ENCODE measurements at regions not wholly inside any gene's neighbourhood (a gene's known extent, or its start where the extent isn't known, plus 50 kb on each side); places are given as distances from the start of the nearest gene placed in this dataset.

DNA sequence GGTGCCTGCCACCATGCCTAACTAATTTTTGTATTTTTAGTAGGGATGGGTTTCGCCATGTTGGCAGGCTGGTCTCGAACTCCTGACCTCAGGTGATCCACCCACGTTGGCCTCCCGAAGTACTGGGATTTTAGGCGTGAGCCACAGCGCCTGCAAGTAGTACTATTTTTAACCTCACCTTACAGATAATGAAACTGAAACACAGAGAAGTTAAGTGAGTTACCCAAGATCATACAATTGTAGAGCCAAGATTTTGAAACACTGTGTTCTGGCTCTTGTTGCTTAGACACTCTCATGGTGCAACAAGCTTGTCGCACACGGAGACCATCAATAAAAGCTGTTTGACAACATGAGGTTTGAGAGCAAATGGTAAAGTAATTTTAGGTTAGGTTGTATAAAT, 159.1 kb upstream of the LMNTD1 start:
- Histone ChIP-seq H3K4me3 (no peak overlapping the region), H3K27me3 (replicated peaks in 1 of 7) (no peaks in the 10 kb centered on the region), H3K4me1 (no peaks in the 10 kb centered on the region), H3K27ac (no peak overlapping the region), H3K36me3 (no peaks in the 10 kb centered on the region), H3K9me3 (peaks cover 0 to 24% (median 18%) of the 10 kb centered on the region in 8 donors)
- DNase-seq: no peak
- WGBS, 5 donors: 71 to 86% (median 80%) methylated on average over 8 of the region's 8 CpGs
- TF ChIP-seq POLR2A (IDR thresholded peaks at IDR 0.05): no peak
- TF ChIP-seq POLR2AphosphoS5 (IDR thresholded peaks at IDR 0.05): no peak
- TF ChIP-seq, protein P1, sequence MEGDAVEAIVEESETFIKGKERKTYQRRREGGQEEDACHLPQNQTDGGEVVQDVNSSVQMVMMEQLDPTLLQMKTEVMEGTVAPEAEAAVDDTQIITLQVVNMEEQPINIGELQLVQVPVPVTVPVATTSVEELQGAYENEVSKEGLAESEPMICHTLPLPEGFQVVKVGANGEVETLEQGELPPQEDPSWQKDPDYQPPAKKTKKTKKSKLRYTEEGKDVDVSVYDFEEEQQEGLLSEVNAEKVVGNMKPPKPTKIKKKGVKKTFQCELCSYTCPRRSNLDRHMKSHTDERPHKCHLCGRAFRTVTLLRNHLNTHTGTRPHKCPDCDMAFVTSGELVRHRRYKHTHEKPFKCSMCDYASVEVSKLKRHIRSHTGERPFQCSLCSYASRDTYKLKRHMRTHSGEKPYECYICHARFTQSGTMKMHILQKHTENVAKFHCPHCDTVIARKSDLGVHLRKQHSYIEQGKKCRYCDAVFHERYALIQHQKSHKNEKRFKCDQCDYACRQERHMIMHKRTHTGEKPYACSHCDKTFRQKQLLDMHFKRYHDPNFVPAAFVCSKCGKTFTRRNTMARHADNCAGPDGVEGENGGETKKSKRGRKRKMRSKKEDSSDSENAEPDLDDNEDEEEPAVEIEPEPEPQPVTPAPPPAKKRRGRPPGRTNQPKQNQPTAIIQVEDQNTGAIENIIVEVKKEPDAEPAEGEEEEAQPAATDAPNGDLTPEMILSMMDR (IDR thresholded peaks at IDR 0.05 in 8 of 11, conservative IDR thresholded peaks at IDR 0.05 in 3 of 11): no peak
- intact Hi-C loops (cut with DNase I; ENCODE audit: low total_unique reads): no loop called here

- H3K4me3 ChIP-seq: no peak overlapping the region
- H3K9me3 ChIP-seq: peaks cover 0 to 16% (median 11%) of the 10 kb centered on the region in 8 donors
- no peaks in the 10 kb centered on the region for H3K4me1 ChIP-seq
- intact Hi-C loops (cut with DNase I; ENCODE audit: low total_unique reads): no loop called here
- TF ChIP-seq, protein P1 (IDR thresholded peaks at IDR 0.05 in 8 of 11, conservative IDR thresholded peaks at IDR 0.05 in 3 of 11): no peak
- no peaks in the 10 kb centered on the region for H3K27me3 ChIP-seq (replicated peaks in 1 of 7)
- H3K27ac ChIP-seq: no peak overlapping the region
- no peak for DNase-seq
- WGBS, 5 donors: 67 to 86% (median 79%) methylated on average over 4 of the region's 4 CpGs
- no peaks in the 10 kb centered on the region for H3K36me3 ChIP-seq
These were observed 160.2 kb upstream of the LMNTD1 start for GRCh38 chr12:25713264-25713663.

DNA sequence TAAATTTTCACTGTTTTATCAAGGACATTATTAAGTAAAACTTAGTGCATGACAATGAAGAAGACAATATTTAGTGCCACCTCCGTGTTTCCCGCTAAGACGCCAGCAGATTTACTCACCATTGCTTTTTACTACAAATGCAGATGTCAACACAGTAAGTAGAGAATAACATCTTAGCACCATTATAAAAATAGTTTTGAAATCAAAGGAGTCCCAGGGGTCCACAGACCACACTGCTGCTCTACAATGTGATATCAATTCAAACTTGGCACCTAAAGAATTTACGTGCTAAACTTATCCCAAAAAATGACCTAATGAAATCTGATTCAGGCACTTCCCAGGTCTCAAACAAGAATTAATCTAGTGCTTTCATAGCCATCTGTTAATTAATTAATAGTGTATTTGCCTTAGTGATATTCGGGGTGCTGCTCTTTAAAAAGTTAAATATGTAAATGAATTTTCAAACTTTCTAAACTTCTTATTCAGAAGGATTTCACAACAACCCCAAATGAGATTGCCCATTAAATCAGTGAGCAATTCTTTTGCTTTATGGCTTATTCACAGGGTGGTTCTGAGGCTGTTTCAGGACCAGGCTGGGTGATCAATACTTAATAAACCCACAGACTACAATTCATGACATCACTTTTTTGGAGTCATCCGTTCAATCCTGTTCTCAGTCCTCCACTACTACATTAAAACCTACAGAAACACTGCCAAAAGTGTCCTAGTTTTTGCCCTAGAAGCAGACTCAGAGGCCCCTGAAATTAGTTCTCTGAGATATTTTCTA, 161.3 kb upstream of the LMNTD1 start:
- TF ChIP-seq, protein P1 (IDR thresholded peaks at IDR 0.05 in 8 of 11, conservative IDR thresholded peaks at IDR 0.05 in 3 of 11): no peak
- TF ChIP-seq POLR2AphosphoS5 (IDR thresholded peaks at IDR 0.05): no peak
- no peak for TF ChIP-seq POLR2A (IDR thresholded peaks at IDR 0.05)
- no peak overlapping the region for H3K27ac ChIP-seq
- 87 to 95% (median 89%) methylated on average over 6 of the region's 6 CpGs for WGBS, 5 donors
- H3K27me3 ChIP-seq (replicated peaks in 1 of 7): peaks cover 0 to 5% (median 0%) of the 10 kb centered on the region in 7 donors
- H3K4me3 ChIP-seq: no peak overlapping the region
- H3K9me3 ChIP-seq: peaks cover 0 to 16% (median 11%) of the 10 kb centered on the region in 8 donors
- no peaks in the 10 kb centered on the region for H3K4me1 ChIP-seq
- DNase-seq: no peak
- H3K36me3 ChIP-seq: no peaks in the 10 kb centered on the region
- intact Hi-C loops (cut with DNase I; ENCODE audit: low total_unique reads): no loop called here

- 81 to 93% (median 84%) methylated on average over 3 of the region's 3 CpGs for WGBS, 5 donors
- H3K4me1 ChIP-seq: no peaks in the 10 kb centered on the region
These were observed 162.0 kb upstream of the LMNTD1 start for GRCh38 chr12:25715102-25715501.

More at GRCh38 chr12:25715102-25715501, 162.0 kb upstream of the LMNTD1 start:
- Histone ChIP-seq H3K27ac (no peak overlapping the region), H3K4me3 (no peak overlapping the region), H3K36me3 (no peaks in the 10 kb centered on the region), H3K27me3 (replicated peaks in 1 of 7) (peaks cover 0 to 5% (median 0%) of the 10 kb centered on the region in 7 donors), H3K9me3 (peaks cover 0 to 16% (median 11%) of the 10 kb centered on the region in 8 donors)
- DNase-seq: no peak
- TF ChIP-seq, protein P1 (IDR thresholded peaks at IDR 0.05 in 8 of 11, conservative IDR thresholded peaks at IDR 0.05 in 3 of 11): no peak
- TF ChIP-seq POLR2AphosphoS5 (IDR thresholded peaks at IDR 0.05) (no peak), POLR2A (IDR thresholded peaks at IDR 0.05) (no peak)
- intact Hi-C loops (cut with DNase I; ENCODE audit: low total_unique reads): no loop called here

Data from spleen (tissue), 11 donors.